NCI-H524 treated with DMSO at 0.1 percent for 48 hours (cell line): ENCODE measurements at regions not wholly inside any gene's neighbourhood (a gene's known extent, or its start where the extent isn't known, plus 50 kb on each side); places are given as distances from the start of the nearest gene placed in this dataset.

Source experiments
- DNase-seq: peaks from one replicate; lab custom pipeline; 2025; lab: John Stamatoyannopoulos, UW

GRCh38 chr12:42761601-42762350 is 172.2 kb upstream of the PRICKLE1 start:
- no peak for DNase-seq

DNA sequence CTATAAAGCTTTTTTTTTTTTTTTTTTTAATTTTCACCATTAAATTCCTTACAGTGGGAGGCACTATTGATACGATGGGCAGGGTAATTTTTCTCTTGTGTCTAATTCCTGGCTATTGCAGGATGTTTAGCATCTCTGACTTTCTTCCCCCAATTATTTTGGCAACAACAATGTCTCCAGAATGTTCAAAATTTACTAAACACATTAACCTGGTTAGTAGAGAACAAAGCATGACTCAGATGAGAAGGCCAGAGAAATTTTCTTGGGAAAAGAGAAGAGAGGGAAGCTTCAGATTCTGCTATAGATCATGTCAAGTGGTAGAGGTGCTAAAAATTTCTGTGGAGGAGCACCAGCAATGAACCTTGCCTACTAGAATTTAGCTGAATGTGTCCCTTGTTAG is 171.5 kb upstream of the PRICKLE1 start:
- DNase-seq, result no peak

GRCh38 chr12:42760550-42760949 is 171.0 kb upstream of the PRICKLE1 start:
- no peak for DNase-seq

DNA sequence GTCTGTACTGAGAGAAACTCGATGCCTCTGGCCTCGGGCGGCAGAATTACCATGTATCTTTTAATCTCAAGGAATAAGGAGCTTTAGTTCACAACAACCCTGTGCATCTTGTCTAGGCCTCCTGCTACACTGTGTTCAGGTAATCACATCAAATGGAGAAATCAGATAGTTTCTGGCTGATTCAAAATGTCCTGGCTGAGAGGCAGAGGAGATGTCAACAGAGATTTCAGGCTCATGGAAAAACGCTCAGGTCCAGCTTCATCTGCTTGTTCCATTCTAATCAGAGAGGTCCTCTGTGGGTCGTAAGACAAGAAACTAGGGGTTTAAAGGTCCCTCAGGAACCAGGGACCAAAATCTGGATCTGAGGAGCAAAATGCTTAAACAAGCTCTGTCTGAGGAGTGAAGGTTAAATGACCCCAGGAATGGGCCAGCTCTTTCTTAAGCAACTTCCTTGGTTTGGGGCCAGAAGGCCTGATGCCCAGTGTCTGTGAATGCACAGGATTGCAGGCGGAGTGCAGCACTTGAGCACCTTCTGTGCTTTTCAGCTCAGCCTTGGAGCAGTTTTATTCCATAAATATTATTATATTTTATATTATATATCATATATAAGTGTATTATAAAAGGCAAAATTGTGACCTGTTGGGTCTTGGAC is 170.2 kb upstream of the PRICKLE1 start:
- DNase-seq, result no peak

DNA sequence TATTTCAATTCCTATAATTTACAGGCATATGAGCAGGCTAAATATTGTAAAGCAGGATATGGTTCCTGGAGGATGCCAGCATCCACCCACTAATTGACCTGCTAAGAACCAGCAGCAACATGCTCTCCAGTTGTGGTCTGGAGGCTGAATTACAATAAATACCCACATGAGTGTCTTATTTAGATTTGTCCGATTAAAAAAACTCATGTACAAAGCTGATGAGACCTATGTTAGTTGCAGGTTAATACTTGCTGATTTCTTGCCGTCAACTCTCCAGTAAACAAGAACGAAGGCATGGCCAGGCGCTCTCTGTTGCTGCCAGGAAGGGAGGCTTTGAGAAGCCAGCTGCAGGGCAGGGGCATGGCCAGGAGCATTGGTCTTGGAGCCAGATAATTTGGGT is 169.3 kb upstream of the PRICKLE1 start:
- DNase-seq, result no peak

DNA sequence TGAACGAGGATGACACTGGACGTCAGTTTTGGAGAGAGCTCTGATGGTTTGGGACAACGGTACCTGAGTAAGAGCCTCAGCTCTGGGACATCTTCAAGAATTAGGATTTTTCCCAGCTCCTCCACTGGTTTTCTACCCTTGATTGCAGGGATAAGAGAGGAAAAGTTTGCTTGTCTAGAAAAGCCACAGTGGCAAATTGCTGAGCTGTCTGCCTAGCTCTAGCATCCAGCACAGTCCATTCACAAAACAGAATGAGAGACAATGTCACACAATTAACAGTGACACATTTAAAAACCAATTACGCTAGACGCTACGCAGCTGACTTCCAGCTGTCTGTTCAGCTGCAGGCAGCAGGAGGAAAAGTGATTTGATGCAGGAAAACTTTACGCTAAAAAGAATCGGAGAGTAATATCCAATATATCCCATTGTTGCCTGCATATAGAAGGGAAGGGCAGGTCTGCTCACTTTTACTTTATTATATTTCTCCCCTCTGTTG is 168.1 kb upstream of the PRICKLE1 start:
- no peak for DNase-seq

DNA sequence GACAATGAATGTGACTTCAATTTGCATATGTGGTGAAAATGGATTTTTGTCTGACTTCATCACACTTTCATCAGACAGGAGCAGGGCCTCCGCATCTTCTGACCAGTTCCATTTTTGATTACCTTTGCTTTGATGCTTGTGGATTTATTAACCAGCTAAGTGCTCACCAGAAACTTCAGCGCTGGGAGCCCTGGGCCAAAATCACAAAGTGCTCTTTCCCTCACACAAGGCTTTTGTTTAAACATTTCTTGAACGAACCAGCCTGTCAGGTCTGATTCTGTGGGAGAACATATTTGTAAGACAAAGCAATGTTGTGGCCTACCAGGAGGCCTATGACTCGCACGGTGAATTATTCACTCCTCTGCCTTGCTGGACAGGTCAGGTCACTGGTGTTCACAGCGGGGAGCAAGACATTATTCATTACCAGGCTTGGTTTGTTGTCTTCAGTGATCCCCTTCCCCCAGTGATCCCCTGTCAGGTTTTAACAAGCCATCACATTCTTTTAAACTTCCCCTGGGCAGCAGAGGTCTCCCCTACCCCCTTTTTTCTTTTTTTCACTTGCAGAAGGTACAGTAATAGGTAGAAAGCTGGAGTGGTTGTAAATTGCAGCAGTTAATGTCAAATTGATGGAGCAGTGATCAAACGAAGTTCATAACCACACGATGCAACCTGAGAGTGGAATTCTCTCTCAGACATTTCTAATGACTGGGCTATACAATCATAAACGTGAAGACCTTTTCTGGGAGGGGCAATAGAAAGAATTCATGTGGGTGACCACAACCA is 167.5 kb upstream of the PRICKLE1 start:
- DNase-seq, result no peak

DNA sequence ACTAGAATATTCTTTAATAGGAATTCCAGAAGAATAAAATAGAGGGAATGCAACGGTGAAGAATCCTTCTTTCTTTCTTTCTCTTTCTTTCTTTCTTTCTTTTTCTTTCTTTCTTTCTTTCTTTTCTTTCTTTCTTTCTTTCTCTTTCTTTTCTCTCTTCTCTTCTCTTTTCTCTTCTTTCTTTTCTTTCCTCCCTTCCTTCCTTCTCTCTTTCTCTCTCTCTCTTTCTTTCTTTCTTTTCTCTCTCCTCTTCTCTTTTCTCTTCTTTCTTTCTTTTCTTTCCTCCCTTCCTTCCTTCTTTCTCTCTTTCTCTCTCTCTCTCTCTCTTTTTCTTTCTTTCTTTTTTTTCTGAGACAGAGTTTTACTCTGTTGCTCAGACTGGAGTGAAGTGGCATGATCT is 160.8 kb upstream of the PRICKLE1 start:
- no peak for DNase-seq

DNA sequence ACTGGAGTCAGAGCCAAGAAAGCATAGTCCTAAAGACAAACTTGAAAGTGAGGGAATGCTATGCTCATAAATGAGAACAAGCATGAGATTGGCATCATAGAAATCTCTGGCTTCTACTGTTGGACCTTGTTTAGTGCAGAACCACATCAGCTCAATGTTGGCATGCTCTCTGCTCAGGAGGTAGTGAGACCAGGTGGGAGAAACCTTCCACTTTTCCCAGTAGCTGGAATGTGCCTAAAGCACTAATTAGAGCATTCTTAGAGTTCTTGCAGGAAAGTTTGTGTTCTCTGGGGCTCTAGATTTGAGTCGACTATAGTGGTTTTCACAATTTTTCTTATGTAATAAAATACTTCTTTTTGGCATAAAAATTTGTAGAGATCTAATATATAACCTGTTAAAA is 159.7 kb upstream of the PRICKLE1 start:
- no peak for DNase-seq

DNA sequence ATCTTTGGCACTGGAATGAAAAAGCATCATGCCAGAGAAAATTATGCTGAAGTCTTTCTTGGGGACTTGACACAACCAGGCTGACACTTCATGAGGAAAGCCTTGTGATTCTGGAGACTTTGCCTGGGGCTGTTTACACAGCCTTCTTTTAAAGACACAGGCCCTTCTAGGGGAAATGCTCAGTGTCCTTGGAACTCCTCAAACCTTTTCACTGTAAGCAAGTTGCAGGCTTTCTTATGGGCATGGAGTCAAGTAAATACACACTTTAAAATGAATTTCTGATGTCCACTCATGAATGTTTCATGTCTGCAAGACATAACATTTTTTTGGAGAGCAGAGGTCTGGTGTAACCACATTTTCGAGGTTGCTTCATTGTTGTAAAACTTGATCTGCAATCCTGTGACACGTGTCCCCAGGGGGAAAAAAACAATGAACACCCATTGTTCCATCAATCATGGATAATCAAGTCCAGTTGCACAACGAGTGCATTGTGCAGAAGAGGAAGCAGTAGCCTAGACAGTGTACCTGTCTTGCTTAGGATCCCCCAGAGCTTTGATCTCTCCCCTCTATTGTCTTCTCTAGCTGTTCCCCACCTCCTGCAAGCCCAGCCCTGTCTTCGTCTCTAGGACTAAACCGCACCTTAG is 155.1 kb upstream of the PRICKLE1 start:
- no peak for DNase-seq

- DNase-seq, result no peak
These were observed 153.2 kb upstream of the PRICKLE1 start for GRCh38 chr12:42742716-42743115.

- no peak for DNase-seq
These were observed 152.4 kb upstream of the PRICKLE1 start for GRCh38 chr12:42741771-42742510.

DNA sequence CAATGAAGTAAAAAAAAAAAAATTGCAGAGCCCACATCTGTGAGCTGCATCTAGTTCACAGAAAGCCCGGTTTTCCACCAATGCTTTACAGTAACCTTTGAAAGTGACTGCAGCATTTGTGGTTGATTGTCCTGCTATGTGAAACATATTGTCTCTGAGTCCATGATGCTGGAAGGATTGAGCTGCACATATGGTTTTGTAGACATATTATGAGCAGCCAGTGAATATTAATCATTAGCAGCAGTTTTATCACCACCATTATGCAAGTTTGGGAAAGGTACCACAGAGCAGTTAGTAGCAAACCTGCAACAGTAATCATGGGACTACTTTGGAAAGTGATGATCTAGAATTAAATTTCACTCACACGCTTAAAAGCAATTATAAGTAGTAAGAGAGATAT is 151.5 kb upstream of the PRICKLE1 start:
- no peak for DNase-seq

GRCh38 chr12:42737398-42737797 is 147.9 kb upstream of the PRICKLE1 start:
- DNase-seq, result no peak

DNA sequence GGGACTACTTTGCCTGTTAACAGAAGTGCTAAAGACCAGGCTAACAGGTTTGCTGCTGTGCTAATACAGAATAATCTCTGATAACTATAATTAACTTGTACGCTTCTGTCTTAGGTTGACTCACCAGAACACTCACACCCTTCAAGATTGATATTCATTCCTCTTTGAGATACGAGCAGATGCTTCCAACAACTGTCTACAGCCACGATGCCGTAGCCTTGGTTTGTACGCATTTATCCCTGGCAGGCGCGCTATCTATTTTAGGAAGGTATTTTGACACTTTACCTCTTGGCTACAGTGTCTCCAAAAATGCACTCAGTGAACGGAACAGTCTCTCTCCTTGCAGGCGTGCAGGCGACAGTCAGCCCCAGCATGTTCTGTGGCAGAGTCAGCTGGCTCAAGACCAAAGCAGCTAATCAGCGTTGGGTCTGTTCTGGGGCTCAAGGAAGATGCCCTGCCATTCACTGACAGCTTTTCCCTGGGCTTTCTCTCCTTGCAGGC is 146.4 kb upstream of the PRICKLE1 start:
- DNase-seq, result no peak

DNA sequence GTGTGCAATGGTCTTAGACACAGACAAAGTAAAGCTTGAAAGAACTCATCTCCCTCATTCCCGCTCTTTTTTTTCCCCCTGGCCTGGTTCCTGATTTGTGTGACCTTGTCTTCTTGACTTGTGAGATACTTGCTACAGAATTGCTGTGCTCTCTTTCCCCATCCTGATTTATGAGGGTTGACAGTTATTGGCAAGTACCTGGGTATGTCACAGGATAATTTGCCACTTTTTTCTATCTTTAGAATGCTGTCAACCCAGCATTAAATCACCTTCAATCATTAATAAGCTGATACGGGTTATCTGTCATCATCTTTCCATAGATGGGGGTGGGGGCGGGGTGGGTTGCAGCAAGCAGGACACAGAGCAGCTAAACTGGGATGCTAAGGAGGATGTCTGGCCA is 144.4 kb upstream of the PRICKLE1 start:
- no peak for DNase-seq

- DNase-seq, result no peak
These were observed 143.4 kb upstream of the PRICKLE1 start for GRCh38 chr12:42732908-42733411.

DNA sequence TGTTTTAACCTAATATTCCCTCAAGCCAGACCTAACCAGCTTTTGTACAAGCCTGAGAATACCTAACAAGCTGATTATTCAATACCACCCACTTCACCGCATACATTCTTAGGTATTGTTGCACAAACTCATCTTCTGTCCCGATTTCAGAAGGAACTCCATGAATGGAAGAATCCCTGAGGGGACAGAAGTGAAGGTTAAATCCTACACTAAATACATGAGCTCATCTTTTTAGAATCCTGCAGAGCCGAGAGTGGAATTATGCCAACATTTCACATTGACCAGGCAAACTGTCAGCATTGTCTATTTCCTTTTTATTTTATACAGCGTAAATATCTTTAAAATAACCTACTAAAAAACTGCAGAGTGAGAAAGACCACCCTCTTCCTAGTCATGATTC is 140.7 kb upstream of the PRICKLE1 start:
- DNase-seq, result no peak

- DNase-seq, result no peak
These were observed 140.0 kb upstream of the PRICKLE1 start for GRCh38 chr12:42729535-42729900.

DNA sequence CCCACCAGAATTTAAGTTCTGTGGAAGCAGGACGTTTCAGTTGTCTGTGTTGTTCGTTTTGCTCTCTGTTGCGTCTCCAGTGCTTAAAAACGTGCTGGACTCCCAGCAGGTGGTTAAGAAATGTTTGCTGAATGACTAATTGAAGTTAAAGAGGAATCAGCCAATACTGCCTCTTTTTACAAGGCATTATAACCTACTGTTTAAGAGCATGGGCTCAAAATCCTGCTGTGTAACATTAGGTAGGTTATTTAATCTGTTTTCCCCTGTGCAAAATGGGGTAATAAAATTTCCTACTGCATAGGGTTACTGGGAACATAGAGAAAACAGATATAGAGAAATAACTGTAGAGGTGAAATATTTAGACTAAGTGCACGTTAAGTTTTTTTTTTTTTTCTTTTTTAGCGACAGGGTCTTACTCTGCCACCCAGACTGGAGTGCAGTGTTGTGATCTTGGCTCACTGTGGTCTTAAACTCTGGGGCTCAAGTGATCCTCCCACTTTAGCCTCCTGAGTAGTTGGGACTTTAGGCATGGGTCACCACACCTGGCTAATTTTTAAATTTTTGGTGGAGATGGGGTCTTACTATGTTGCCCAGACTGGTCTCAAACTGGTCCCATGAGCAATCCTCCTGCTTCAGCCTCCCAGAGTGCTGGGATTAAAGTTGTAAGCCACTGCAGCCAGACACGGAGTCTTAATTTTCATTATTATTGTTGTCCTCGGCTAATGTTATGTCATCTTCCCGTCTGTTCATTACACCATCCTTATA is 139.4 kb upstream of the PRICKLE1 start:
- DNase-seq, result no peak

DNA sequence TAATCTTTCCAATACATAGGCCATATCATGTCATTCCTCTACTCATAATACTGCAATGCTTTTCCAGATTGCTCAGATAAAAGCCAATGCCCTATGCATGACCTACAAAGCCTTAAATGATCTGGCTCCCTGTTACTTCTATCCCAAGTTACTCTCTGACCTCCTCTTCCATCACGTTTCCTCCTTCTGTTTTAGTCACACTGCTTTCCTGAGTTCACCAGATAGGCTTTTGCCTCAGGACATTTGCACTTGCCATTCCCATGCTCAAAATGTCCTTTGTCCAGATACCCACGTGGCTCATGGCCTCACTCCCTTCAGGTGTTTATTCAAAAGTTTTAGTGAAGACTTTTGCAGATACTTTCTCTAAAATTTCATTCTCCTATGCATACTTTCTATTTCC is 138.7 kb upstream of the PRICKLE1 start:
- no peak for DNase-seq
